ENCODE measurements at regions not wholly inside any gene's neighbourhood (a gene's known extent, or its start where the extent isn't known, plus 50 kb on each side); places are given as distances from the start of the nearest gene placed in this dataset.

- no peak for DNase-seq
These were observed 169.8 kb upstream of the GPR26 start for GRCh38 chr10:123496375-123496774.

- no peak for DNase-seq
These were observed 169.0 kb upstream of the GPR26 start for GRCh38 chr10:123496996-123497660.

- no peak for DNase-seq
These were observed 166.0 kb upstream of the GPR26 start for GRCh38 chr10:123500110-123500509.

GRCh38 chr10:123501148-123501547, 165.0 kb upstream of the GPR26 start:
- no peak for DNase-seq

- no peak for DNase-seq
These were observed 163.2 kb upstream of the GPR26 start for GRCh38 chr10:123502983-123503382.

- no peak for DNase-seq
These were observed 159.7 kb upstream of the GPR26 start for GRCh38 chr10:123506455-123506854.

- DNase-seq = no peak
These were observed 158.9 kb upstream of the GPR26 start for GRCh38 chr10:123507298-123507697.

- no peak for DNase-seq
These were observed 156.8 kb upstream of the GPR26 start for GRCh38 chr10:123509338-123509737.

- no peak for DNase-seq
These were observed 153.0 kb upstream of the GPR26 start for GRCh38 chr10:123512901-123513775.

GRCh38 chr10:123513870-123514269, 152.3 kb upstream of the GPR26 start:
- DNase-seq = no peak

GRCh38 chr10:123514996-123515395, 151.2 kb upstream of the GPR26 start:
- DNase-seq = no peak

GRCh38 chr10:123515661-123516060, 150.5 kb upstream of the GPR26 start:
- no peak for DNase-seq

- DNase-seq = no peak
These were observed 149.9 kb upstream of the GPR26 start for GRCh38 chr10:123516291-123516690.

- DNase-seq = no peak
These were observed 148.7 kb upstream of the GPR26 start for GRCh38 chr10:123517426-123517825.

- no peak for DNase-seq
These were observed 148.3 kb upstream of the GPR26 start for GRCh38 chr10:123517901-123518300.

- no peak for DNase-seq
These were observed 147.4 kb upstream of the GPR26 start for GRCh38 chr10:123518765-123519164.

GRCh38 chr10:123519861-123520260, 146.3 kb upstream of the GPR26 start:
- no peak for DNase-seq

- no peak for DNase-seq
These were observed 145.1 kb upstream of the GPR26 start for GRCh38 chr10:123521076-123521475.

- no peak for DNase-seq
These were observed 144.6 kb upstream of the GPR26 start for GRCh38 chr10:123521556-123521955.

GRCh38 chr10:123522702-123523312, 143.3 kb upstream of the GPR26 start:
- no peak for DNase-seq

GRCh38 chr10:123523833-123524232, 142.3 kb upstream of the GPR26 start:
- DNase-seq = no peak

GRCh38 chr10:123526356-123527064, 139.6 kb upstream of the GPR26 start:
- no peak for DNase-seq

GRCh38 chr10:123527151-123527550, 139.0 kb upstream of the GPR26 start:
- no peak for DNase-seq

Measured in left kidney (tissue), 1 donor.